Panc1 (cell line): ENCODE measurements at regions not wholly inside any gene's neighbourhood (a gene's known extent, or its start where the extent isn't known, plus 50 kb on each side); places are given as distances from the start of the nearest gene placed in this dataset.

Experiments
- CTCF ChIP-seq: fragments of 450-650 bp; IDR thresholded peaks from 2 replicates; pipeline ENCODE4 v1.5.1; 2017; ENCODE audit warnings: mild to moderate bottlenecking
- POLR2AphosphoS5 ChIP-seq: IDR thresholded peaks from 2 replicates; pipeline ENCODE4 v1.6.1; 2012; ENCODE audit warnings: mild to moderate bottlenecking, low read depth, low read length, moderate library complexity

- TF ChIP-seq CTCF (no peak), POLR2AphosphoS5 (no peak)
These were observed 159.1 kb upstream of the TTC29 start for GRCh38 chr4:147104768-147105167.
